Right renal cortex interstitium (tissue), 3 donors: ENCODE measurements at regions not wholly inside any gene's neighbourhood (a gene's known extent, or its start where the extent isn't known, plus 50 kb on each side); places are given as distances from the start of the nearest gene placed in this dataset.
"Not testable (repeated sequence)": the region's sequence is repeated elsewhere in the genome, so short reads cannot be mapped to it uniquely, and the experiment has no call there.

Experiments
- DNase-seq, 3 donors: peaks; one replicate each; pipeline ENCODE4 v3.0.0-alpha.2; 2013; ENCODE audit warnings: low read depth in 3 of 3, low spot score in 2 of 3

- DNase-seq: no peak
These were observed 162.8 kb upstream of the CDH11 start for GRCh38 chr16:65284626-65285025.

- no peak for DNase-seq
These were observed 161.4 kb upstream of the CDH11 start for GRCh38 chr16:65283181-65283651.

GRCh38 chr16:65281586-65281985 lies 159.7 kb upstream of the CDH11 start:
- no peak for DNase-seq

- DNase-seq: no peak
These were observed 159.1 kb upstream of the CDH11 start for GRCh38 chr16:65280845-65281512.

- DNase-seq: no peak
These were observed 157.7 kb upstream of the CDH11 start for GRCh38 chr16:65279576-65279975.

- DNase-seq: no peak
These were observed 157.0 kb upstream of the CDH11 start for GRCh38 chr16:65278874-65279273.

GRCh38 chr16:65274566-65274965 lies 152.7 kb upstream of the CDH11 start:
- no peak for DNase-seq

- DNase-seq: no peak
These were observed 151.0 kb upstream of the CDH11 start for GRCh38 chr16:65272699-65273414.

- DNase-seq: no peak
These were observed 150.1 kb upstream of the CDH11 start for GRCh38 chr16:65271996-65272395.

- no peak for DNase-seq
These were observed 146.5 kb upstream of the CDH11 start for GRCh38 chr16:65268331-65268730.

- no peak for DNase-seq
These were observed 142.0 kb upstream of the CDH11 start for GRCh38 chr16:65263896-65264295.

- DNase-seq: no peak
These were observed 138.9 kb upstream of the CDH11 start for GRCh38 chr16:65260746-65261145.

- no peak for DNase-seq
These were observed 132.3 kb upstream of the CDH11 start for GRCh38 chr16:65254144-65254543.

- DNase-seq: no peak
These were observed 127.9 kb upstream of the CDH11 start for GRCh38 chr16:65249768-65250167.

GRCh38 chr16:65244787-65245186 lies 122.9 kb upstream of the CDH11 start:
- DNase-seq: no peak

GRCh38 chr16:65235339-65236177 lies 113.7 kb upstream of the CDH11 start:
- DNase-seq: no peak

GRCh38 chr16:65234721-65235320 lies 113.0 kb upstream of the CDH11 start:
- DNase-seq: not testable (repeated sequence)

- no peak for DNase-seq
These were observed 107.4 kb upstream of the CDH11 start for GRCh38 chr16:65229191-65229662.

GRCh38 chr16:65227150-65227835 lies 105.4 kb upstream of the CDH11 start:
- no peak for DNase-seq

GRCh38 chr16:65226077-65226476 lies 104.2 kb upstream of the CDH11 start:
- DNase-seq: no peak
